ENCODE measurements at regions not wholly inside any gene's neighbourhood (a gene's known extent, or its start where the extent isn't known, plus 50 kb on each side); places are given as distances from the start of the nearest gene placed in this dataset.

DNA sequence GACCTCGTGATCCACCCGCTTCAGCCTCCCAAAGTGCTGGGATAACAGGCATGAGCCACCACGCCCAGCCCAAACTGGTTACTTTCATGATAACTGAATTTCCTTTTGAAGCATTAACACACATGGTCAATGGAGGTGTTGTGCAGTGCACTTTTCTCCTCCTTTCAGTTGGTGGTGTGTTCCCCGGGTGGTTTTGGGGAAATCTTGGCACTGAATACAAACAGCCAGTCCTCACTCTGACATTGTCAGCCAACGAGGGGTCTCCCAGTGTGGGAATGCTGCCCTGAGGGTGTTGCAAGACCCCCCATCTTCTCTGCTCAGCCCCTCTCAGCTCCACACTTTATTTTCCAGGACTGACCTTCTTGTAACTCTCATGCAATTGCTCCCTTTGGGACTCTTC is 70.5 kb downstream of the SOX9 start (continued):
- TF ChIP-seq, protein P1, sequence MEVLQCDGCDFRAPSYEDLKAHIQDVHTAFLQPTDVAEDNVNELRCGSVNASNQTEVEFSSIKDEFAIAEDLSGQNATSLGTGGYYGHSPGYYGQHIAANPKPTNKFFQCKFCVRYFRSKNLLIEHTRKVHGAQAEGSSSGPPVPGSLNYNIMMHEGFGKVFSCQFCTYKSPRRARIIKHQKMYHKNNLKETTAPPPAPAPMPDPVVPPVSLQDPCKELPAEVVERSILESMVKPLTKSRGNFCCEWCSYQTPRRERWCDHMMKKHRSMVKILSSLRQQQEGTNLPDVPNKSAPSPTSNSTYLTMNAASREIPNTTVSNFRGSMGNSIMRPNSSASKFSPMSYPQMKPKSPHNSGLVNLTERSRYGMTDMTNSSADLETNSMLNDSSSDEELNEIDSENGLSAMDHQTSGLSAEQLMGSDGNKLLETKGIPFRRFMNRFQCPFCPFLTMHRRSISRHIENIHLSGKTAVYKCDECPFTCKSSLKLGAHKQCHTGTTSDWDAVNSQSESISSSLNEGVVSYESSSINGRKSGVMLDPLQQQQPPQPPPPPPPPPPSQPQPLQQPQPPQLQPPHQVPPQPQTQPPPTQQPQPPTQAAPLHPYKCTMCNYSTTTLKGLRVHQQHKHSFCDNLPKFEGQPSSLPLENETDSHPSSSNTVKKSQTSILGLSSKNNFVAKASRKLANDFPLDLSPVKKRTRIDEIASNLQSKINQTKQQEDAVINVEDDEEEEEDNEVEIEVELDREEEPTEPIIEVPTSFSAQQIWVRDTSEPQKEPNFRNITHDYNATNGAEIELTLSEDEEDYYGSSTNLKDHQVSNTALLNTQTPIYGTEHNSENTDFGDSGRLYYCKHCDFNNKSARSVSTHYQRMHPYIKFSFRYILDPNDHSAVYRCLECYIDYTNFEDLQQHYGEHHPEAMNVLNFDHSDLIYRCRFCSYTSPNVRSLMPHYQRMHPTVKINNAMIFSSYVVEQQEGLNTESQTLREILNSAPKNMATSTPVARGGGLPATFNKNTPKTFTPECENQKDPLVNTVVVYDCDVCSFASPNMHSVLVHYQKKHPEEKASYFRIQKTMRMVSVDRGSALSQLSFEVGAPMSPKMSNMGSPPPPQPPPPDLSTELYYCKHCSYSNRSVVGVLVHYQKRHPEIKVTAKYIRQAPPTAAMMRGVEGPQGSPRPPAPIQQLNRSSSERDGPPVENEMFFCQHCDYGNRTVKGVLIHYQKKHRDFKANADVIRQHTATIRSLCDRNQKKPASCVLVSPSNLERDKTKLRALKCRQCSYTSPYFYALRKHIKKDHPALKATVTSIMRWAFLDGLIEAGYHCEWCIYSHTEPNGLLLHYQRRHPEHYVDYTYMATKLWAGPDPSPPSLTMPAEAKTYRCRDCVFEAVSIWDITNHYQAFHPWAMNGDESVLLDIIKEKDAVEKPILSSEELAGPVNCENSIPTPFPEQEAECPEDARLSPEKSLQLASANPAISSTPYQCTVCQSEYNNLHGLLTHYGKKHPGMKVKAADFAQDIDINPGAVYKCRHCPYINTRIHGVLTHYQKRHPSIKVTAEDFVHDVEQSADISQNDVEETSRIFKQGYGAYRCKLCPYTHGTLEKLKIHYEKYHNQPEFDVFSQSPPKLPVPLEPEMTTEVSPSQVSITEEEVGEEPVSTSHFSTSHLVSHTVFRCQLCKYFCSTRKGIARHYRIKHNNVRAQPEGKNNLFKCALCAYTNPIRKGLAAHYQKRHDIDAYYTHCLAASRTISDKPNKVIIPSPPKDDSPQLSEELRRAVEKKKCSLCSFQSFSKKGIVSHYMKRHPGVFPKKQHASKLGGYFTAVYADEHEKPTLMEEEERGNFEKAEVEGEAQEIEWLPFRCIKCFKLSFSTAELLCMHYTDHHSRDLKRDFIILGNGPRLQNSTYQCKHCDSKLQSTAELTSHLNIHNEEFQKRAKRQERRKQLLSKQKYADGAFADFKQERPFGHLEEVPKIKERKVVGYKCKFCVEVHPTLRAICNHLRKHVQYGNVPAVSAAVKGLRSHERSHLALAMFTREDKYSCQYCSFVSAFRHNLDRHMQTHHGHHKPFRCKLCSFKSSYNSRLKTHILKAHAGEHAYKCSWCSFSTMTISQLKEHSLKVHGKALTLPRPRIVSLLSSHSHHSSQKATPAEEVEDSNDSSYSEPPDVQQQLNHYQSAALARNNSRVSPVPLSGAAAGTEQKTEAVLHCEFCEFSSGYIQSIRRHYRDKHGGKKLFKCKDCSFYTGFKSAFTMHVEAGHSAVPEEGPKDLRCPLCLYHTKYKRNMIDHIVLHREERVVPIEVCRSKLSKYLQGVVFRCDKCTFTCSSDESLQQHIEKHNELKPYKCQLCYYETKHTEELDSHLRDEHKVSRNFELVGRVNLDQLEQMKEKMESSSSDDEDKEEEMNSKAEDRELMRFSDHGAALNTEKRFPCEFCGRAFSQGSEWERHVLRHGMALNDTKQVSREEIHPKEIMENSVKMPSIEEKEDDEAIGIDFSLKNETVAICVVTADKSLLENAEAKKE (CRISPR knock-in tag; IDR thresholded peaks at IDR 0.05), result no peak
- TF ChIP-seq EZH2 (IDR thresholded peaks at IDR 0.05; ENCODE audit: low read depth, unreplicated experiment), result no peak
- no peak for TF ChIP-seq EZH2phosphoT487 (IDR thresholded peaks at IDR 0.05; ENCODE audit: unreplicated experiment)

DNA sequence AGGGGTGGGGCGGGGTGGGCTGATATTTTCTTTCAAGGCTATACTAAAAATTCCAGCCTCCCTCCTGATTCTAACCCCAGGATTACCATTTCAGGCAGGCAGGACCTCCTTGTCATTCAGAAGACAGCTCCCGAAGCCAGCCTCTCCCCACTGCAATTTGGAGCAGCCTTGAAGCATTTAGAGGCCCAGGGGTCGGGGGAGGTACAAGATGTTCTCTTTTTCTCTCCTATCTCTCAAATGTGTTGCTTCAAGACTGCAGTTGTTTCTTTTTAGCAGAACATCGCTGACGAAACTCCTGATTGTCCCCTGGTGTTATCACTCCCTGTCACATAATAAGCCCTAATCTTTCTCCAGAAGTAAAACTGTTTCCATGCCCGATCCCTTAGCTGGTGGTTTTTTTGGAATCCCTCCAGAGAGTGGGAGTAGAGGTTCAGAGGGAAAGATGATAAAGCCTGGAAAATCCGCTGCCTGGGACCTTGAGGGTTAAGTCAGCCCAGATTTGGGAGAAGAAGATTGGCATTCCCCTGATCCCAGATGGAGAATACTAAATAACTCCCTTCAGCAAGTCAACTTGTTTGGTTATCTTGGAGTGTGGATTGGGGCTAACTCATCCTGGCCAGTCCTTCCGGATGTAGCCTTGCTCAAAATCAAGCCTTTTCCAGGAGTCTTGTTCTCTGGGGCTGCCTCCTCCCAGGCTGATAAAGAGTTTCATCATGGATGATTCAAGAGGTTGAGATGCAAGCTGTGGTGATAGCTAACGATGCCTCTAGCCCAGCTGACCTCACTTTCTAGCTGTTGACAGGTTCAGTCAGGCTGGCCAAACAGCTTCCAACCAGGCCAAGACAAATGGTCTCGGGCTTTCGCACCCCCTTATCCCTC is 71.3 kb downstream of the SOX9 start:
- Histone ChIP-seq H3K4me3 (no peak overlapping the region), H2AFZ (no peak overlapping the region), H3K27me3 (ENCODE audit: insufficient read depth) (no peaks in the 10 kb centered on the region), H3K27ac (ENCODE audit: low read depth) (no peak overlapping the region), H3K4me1 (ENCODE audit: insufficient read depth) (no peaks in the 10 kb centered on the region), H3K79me2 (replicated peaks; ENCODE audit: insufficient read depth) (no peaks in the 10 kb centered on the region), H3K36me3 (ENCODE audit: insufficient read depth) (no peaks in the 10 kb centered on the region), H4K20me1 (replicated peaks; ENCODE audit: insufficient read depth) (no peaks in the 10 kb centered on the region), H3K4me2 (no peak overlapping the region), H3F3A (replicated peaks; ENCODE audit: low read depth) (no peaks in the 10 kb centered on the region), H3K9me2 (ENCODE audit: insufficient read depth) (peaks cover 9% of the 10 kb centered on the region)
- no peak overlapping the region for H3K27ac Mint-ChIP-seq
- no peaks in the 10 kb centered on the region for H3K9me3 Mint-ChIP-seq
- no peaks in the 10 kb centered on the region for H3K36me3 Mint-ChIP-seq (ENCODE audit: low read depth)
- ATAC-seq, result no peak
- DNase-seq (ENCODE audit: low spot score), result no peak
- H3K4me1 Mint-ChIP-seq, result peaks cover 3% of the 10 kb centered on the region; the same call in 1 of the 3 replicates
- H3K4me3 Mint-ChIP-seq, result no peak overlapping the region
- peaks cover 7% of the 10 kb centered on the region for H3K27me3 Mint-ChIP-seq (ENCODE audit: insufficient read depth, low read depth, poor library complexity)
- TF ChIP-seq NANOG (IDR thresholded peaks at IDR 0.05; ENCODE audit: borderline replicate concordance), result no peak
- TF ChIP-seq STAT1 (IDR thresholded peaks at IDR 0.05; ENCODE audit: unreplicated experiment), result no peak
- TF ChIP-seq EZH2 (IDR thresholded peaks at IDR 0.05; ENCODE audit: low read depth, unreplicated experiment), result no peak
- no peak for TF ChIP-seq ZNF114 (CRISPR knock-in tag; IDR thresholded peaks at IDR 0.05)
- no peak for TF ChIP-seq EZH2phosphoT487 (IDR thresholded peaks at IDR 0.05; ENCODE audit: unreplicated experiment)
- TF ChIP-seq POLR2AphosphoS5 (IDR thresholded peaks at IDR 0.05; ENCODE audit: low read depth), result no peak
- no peak for TF ChIP-seq CREB1 (CRISPR knock-in tag; IDR thresholded peaks at IDR 0.05; ENCODE audit: low read depth)
- TF ChIP-seq, protein P2, sequence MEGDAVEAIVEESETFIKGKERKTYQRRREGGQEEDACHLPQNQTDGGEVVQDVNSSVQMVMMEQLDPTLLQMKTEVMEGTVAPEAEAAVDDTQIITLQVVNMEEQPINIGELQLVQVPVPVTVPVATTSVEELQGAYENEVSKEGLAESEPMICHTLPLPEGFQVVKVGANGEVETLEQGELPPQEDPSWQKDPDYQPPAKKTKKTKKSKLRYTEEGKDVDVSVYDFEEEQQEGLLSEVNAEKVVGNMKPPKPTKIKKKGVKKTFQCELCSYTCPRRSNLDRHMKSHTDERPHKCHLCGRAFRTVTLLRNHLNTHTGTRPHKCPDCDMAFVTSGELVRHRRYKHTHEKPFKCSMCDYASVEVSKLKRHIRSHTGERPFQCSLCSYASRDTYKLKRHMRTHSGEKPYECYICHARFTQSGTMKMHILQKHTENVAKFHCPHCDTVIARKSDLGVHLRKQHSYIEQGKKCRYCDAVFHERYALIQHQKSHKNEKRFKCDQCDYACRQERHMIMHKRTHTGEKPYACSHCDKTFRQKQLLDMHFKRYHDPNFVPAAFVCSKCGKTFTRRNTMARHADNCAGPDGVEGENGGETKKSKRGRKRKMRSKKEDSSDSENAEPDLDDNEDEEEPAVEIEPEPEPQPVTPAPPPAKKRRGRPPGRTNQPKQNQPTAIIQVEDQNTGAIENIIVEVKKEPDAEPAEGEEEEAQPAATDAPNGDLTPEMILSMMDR (conservative IDR thresholded peaks at IDR 0.05; ENCODE audit: low read depth in 2 of 2), result no peak
- TF ChIP-seq JUNB (IDR thresholded peaks at IDR 0.05; ENCODE audit: unreplicated experiment), result no peak
- TF ChIP-seq, protein P3, sequence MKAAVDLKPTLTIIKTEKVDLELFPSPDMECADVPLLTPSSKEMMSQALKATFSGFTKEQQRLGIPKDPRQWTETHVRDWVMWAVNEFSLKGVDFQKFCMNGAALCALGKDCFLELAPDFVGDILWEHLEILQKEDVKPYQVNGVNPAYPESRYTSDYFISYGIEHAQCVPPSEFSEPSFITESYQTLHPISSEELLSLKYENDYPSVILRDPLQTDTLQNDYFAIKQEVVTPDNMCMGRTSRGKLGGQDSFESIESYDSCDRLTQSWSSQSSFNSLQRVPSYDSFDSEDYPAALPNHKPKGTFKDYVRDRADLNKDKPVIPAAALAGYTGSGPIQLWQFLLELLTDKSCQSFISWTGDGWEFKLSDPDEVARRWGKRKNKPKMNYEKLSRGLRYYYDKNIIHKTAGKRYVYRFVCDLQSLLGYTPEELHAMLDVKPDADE (IDR thresholded peaks at IDR 0.05), result no peak
- TF ChIP-seq ZNF331 (CRISPR knock-in tag; IDR thresholded peaks at IDR 0.05; ENCODE audit: low read depth), result no peak

All from GM23338 (cell line).